ENCODE measurements at regions not wholly inside any gene's neighbourhood (a gene's known extent, or its start where the extent isn't known, plus 50 kb on each side); places are given as distances from the start of the nearest gene placed in this dataset.

GRCh38 chr4:54560513-54560912 is 97.2 kb upstream of the KIT start:
- intact Hi-C loops (cut with micrococcal nuclease; ENCODE audit: unreplicated experiment): no loop called here
- TF ChIP-seq EZH2 (IDR thresholded peaks at IDR 0.05; ENCODE audit: borderline replicate concordance, low read depth, low read length, poor library complexity, severe bottlenecking) (no peak), CTCF (conservative IDR thresholded peaks at IDR 0.05; ENCODE audit: low read depth, low read length) (no peak)
- Histone ChIP-seq H3K9me3 (ENCODE audit: low read depth, low read length, poor library complexity, severe bottlenecking) (no peaks in the 10 kb centered on the region), H3K36me3 (ENCODE audit: insufficient read depth, low read length, poor library complexity, severe bottlenecking) (no peaks in the 10 kb centered on the region), H3K27me3 (replicated peaks; ENCODE audit: insufficient read depth, low read depth, low read length, poor library complexity) (no peaks in the 10 kb centered on the region), H3K27ac (ENCODE audit: low read depth, low read length, poor library complexity, severe bottlenecking) (no peak overlapping the region), H3K4me3 (ENCODE audit: low read depth, low read length, poor library complexity, severe bottlenecking) (no peak overlapping the region), H3K4me1 (ENCODE audit: insufficient read depth, low read length, poor library complexity, severe bottlenecking) (no peaks in the 10 kb centered on the region)
- DNase-seq (ENCODE audit: low spot score): no peak
- no TSS peak for BruUV-seq (replicated peaks)
- ChIA-PET CTCF (no interaction called here), POLR2A (ENCODE audit: low non-redundant PET) (no interaction called here)

- Histone ChIP-seq H3K4me3 (ENCODE audit: low read depth, low read length, poor library complexity, severe bottlenecking) (no peak overlapping the region), H3K9me3 (ENCODE audit: low read depth, low read length, poor library complexity, severe bottlenecking) (no peaks in the 10 kb centered on the region), H3K36me3 (ENCODE audit: insufficient read depth, low read length, poor library complexity, severe bottlenecking) (no peaks in the 10 kb centered on the region), H3K27ac (ENCODE audit: low read depth, low read length, poor library complexity, severe bottlenecking) (no peak overlapping the region), H3K4me1 (ENCODE audit: insufficient read depth, low read length, poor library complexity, severe bottlenecking) (no peaks in the 10 kb centered on the region), H3K27me3 (replicated peaks; ENCODE audit: insufficient read depth, low read depth, low read length, poor library complexity) (no peaks in the 10 kb centered on the region)
- ChIA-PET POLR2A (ENCODE audit: low non-redundant PET) (no interaction called here), CTCF (no interaction called here)
- intact Hi-C loops (cut with micrococcal nuclease; ENCODE audit: unreplicated experiment): no loop called here
- no peak for DNase-seq (ENCODE audit: low spot score)
- TF ChIP-seq CTCF (conservative IDR thresholded peaks at IDR 0.05; ENCODE audit: low read depth, low read length) (no peak), EZH2 (IDR thresholded peaks at IDR 0.05; ENCODE audit: borderline replicate concordance, low read depth, low read length, poor library complexity, severe bottlenecking) (no peak)
- no TSS peak for BruUV-seq (replicated peaks)
Measured at GRCh38 chr4:54561940-54562339, 95.8 kb upstream of the KIT start.

DNA sequence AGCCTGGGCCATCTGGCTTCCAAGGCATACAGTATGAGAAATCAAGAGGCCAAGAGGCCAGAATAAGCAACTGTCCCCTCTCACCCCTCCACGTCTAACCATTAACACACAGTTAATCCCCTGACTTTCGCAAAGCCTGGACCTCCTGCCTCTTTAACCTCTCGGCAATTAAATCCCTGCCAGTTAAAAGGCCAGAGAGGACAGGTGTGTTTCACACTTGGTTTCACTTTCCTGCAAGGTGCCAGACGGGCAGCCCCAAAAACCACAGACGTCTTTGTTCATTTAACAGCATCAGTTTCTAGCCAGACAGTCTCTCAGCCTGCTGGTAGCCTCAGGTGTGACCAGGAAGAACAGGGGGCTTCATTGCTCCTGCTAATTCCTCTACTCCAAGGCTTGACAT is 91.1 kb upstream of the KIT start:
- POLR2A ChIA-PET (ENCODE audit: low non-redundant PET): no interaction called here

More for the DNA sequence above, 91.1 kb upstream of the KIT start:
- Histone ChIP-seq H3K9me3 (ENCODE audit: low read depth, low read length, poor library complexity, severe bottlenecking) (no peaks in the 10 kb centered on the region), H3K27me3 (replicated peaks; ENCODE audit: insufficient read depth, low read depth, low read length, poor library complexity) (no peaks in the 10 kb centered on the region), H3K4me3 (ENCODE audit: low read depth, low read length, poor library complexity, severe bottlenecking) (no peak overlapping the region), H3K36me3 (ENCODE audit: insufficient read depth, low read length, poor library complexity, severe bottlenecking) (no peaks in the 10 kb centered on the region), H3K4me1 (ENCODE audit: insufficient read depth, low read length, poor library complexity, severe bottlenecking) (no peaks in the 10 kb centered on the region), H3K27ac (ENCODE audit: low read depth, low read length, poor library complexity, severe bottlenecking) (no peak overlapping the region)
- BruUV-seq (replicated peaks): no TSS peak
- intact Hi-C loops (cut with micrococcal nuclease; ENCODE audit: unreplicated experiment): no loop called here
- DNase-seq (ENCODE audit: low spot score): no peak
- no peak for TF ChIP-seq CTCF (conservative IDR thresholded peaks at IDR 0.05; ENCODE audit: low read depth, low read length)
- TF ChIP-seq EZH2 (IDR thresholded peaks at IDR 0.05; ENCODE audit: borderline replicate concordance, low read depth, low read length, poor library complexity, severe bottlenecking): no peak
- CTCF ChIA-PET: no interaction called here
